ENCODE measurements at regions not wholly inside any gene's neighbourhood (a gene's known extent, or its start where the extent isn't known, plus 50 kb on each side); places are given as distances from the start of the nearest gene placed in this dataset.
"Not testable (repeated sequence)": the region's sequence is repeated elsewhere in the genome, so short reads cannot be mapped to it uniquely, and the experiment has no call there.

DNA sequence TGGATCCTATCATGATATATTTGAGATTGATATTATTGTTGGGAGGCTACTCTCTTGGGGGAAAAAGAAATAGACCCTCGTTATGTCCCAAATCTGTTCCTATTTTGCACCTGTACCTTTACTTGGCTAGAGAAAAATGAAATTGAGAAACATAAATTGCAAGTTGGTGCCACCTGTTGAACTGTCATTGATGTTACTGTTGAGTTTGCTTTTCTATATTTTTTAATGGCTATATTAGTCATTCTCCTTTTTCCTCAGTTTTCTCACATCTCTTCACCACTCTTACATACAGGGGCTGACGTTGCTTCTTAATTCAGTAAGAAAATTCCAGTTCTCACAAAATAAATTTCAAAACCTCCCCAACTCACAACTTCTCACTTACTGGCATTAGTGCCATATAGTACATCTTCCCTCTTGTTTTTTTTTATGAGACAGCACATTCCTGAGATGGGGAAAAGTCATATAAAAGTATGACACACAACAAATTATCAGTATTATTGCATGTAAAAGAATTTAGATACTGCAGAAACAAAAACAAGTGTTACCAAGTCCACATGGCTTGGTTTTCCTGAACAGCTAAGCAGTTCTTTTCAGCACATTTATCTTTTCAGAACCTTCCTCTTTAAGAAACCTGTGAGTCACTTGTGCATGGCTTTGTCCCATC is 348.3 kb upstream of the DSEL start:
- DNase-seq (ENCODE audit: low spot score): no peak

DNA sequence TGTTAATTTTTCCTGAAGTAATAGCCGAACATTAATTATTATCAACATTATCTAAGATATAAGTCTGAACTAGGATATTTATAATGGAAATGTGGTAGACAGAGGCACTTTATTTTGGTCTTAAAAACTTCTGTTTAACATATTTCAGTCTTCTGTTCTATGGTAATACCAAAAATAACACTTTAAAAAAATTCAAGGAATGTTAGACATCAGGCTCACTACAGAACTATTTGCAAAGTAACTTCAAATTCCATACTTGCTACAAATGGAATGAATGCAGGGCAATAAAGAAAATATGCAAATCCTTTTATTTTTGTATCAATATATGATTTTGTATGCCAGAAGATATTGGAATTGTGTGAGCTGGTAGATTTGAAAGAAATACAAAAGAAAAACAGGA is 345.5 kb upstream of the DSEL start:
- no peak for DNase-seq (ENCODE audit: low spot score)

DNA sequence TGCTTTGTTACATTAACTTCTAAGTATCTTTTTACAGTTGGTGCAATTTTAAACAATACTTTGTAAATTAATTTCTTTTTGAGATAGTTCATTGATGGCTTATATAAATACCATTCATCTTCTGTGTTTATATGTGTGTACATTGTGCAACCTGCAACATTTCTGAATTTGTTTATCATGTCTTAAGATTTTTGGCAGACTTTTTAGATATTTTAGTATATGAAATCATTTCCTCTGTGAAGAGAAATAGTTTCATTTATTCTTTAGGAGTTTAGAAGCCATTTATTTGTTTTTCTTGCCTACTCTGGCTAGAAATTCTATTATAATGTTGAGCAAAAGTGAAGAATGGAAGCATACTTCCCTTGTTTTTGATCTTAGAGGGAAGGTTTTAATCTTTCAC is 337.8 kb upstream of the DSEL start:
- no peak for DNase-seq (ENCODE audit: low spot score)

DNA sequence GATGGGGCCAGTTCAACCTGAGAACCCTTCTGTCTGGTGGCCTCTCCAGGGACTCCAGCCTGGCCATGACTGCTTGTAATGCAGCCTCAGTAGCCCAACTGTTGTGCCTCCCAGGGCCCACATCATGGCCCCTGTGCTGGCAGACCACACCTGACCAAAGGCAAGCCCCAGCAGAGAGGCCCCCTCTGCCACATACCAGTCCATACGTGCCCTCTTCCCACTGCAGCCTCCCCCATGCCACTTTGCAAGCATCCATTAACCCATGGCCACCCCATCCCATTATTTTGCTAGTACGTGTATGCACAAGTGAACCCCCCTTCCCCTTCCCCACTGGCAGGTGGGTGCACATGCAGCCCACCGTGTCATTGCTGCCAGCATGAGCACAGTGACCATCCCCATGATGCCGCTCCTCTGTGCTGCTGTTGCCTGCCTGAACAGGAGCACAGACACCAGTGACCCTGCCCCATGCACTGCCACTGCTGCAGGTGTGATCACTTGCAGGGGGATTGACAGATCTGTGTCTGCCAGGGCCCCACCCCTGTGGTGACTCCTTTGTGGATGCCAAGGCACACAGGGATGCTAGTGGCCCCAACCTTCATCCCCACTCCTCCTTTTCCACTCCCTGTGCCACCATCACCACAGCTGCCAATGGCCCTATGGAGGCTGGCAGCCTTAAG is 330.0 kb upstream of the DSEL start:
- DNase-seq (ENCODE audit: low spot score): no peak

DNA sequence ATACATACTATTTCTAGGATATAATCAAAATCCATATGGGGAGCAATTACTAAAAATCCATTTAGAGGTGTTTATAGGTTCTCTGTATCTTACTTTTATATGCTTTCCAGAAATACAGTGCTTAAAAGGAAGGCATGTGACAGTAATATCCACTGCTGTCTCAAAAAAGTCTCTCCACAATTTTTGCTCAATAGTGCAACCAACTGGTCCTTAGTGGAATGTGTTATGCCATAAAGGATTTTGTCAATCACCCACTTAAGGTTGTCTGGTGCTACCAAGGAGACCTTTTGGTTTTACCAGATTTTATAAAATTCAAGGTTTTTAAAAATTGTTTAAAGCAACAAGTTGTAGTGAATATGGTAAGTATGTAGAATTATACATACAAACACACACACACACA is 328.5 kb upstream of the DSEL start:
- no peak for DNase-seq (ENCODE audit: low spot score)

DNA sequence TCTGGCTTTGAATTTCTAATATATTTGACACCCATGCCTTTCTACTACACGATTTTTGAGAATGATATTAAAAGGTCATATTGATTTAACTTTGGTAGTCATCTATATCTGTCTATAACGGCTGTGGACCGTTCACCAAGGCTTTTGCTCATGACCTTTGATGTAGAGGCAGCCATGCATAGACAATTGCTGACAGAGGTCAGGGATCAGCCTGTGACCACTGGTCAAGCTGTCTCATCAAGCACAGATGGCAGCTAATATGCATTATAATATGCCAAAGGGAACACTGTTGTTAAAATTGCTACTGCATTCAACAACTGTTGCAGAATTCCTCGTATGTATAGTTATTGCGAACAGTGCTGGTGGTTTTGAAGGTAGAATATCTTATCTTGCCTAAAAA is 323.9 kb upstream of the DSEL start:
- no peak for DNase-seq (ENCODE audit: low spot score)

DNA sequence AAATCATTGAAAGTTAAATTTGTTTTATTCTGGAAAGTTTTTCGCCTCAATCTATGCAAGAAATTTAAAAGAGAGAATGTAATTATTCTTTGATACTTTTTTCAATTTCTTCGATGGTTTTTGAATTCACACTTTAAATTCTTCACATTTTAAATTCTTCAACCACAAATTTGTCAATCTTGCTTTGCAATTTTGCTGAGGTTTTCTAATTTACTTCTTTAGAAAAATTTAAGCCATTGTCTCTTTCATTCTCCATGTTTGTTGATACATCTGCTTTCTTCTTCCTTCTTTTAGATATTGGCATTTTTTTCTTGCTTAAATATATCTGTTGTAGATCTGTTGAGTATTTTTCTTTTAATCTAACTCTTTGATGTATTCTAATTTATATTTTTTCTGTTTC is 301.9 kb upstream of the DSEL start:
- DNase-seq (ENCODE audit: low spot score): no peak

DNA sequence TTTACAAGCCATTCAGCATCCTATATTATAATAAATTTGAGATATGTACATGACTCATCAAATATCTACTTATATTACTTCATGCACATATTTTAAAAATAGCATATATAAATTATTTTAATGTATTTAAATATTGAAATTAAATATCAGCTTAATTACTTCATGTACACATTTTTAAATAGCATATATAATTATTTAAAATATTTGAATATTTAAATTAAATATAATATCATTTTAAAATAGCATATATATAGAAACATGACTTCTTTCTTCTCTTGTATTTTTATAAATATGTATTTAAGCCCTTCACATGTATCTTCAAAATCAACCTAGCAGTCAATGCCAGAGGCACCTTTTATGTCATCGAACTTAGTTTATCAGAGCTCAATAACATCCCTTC is 298.8 kb upstream of the DSEL start:
- DNase-seq (ENCODE audit: low spot score): no peak

DNA sequence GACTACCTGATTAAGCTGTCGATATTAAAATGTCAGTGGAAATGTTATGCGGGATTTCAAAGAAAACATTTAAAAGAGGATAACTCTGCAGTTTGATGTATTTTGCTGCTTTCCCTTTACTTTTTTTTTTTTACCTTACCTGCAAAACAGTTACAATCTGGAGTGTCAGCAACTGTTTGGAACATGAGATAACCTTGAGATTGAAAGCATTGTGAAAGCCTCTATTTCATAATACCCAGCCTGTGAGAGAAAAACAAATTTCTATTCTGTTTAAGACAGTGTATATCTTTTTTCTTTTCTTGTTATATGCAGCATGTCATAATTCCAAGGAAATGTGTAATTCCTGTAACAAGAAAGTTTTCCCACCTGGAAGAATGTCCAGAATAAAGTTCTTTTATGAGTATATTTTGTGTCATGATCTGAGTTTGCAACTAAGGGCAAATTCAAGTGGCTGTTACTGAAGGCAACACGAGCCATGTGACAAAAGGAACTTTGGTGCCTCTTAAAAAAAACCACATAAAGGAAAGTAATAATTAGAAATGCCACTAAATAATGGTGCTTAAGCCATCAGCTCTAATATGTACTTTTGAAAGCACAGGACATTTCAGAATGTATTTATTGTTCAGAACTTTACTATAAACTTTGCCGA is 297.0 kb upstream of the DSEL start:
- DNase-seq (ENCODE audit: low spot score): no peak

DNA sequence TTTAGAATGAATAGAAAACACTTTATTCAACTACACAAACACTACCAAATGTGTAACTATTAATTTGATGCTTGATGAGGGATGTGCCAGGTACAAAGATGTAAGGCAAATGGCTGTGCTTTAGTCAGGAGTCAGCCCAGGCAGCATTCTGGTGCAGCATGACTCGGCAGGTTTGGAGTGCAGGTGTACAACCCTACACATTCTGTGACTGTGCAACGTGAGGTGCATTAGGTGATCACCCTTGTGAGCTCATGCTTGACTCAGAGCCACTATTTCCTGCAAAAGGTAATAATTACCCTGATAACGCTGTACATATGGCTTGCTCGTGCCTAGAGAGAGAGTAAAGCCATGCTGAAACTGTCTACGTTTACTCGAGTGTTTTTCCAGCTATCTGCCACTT is 288.7 kb upstream of the DSEL start:
- no peak for DNase-seq (ENCODE audit: low spot score)

DNA sequence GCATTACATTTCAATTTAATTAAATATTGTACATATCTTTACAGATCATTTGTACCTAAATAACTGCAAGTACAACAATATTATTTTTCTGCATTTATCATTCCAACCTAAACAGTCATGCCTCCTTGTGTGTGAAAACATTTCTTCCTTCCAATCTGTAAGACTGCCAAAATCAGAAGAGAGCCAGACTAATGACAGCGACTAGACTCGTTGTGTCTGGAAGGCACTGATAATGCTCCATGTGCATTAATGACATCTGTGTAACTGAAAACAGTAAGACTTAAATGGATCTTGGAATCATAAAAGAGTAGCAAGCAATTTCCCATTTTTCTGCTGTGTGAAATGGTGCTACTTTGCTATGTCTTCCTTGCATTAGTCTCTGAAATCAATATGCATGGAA is 278.0 kb upstream of the DSEL start:
- no peak for DNase-seq (ENCODE audit: low spot score)

DNA sequence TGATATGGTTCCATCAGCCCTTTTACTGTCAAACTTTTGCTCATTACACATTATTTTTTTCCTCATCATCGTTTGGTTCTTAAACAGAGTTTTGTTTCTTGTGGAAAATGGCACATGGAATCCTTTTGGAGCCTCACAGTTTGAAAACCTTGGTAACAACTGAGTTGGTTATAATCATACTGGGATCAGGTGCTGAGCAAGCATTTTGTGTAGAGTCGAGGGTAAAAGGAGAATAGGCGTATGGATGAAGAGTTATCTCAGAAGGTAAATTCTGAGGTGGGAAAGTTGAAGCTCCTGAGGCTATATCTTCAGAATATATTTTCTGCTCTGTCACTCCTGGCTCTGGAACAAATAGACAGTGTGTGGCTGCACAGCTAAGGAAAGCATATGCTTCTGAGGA is 274.0 kb upstream of the DSEL start:
- no peak for DNase-seq (ENCODE audit: low spot score)

DNA sequence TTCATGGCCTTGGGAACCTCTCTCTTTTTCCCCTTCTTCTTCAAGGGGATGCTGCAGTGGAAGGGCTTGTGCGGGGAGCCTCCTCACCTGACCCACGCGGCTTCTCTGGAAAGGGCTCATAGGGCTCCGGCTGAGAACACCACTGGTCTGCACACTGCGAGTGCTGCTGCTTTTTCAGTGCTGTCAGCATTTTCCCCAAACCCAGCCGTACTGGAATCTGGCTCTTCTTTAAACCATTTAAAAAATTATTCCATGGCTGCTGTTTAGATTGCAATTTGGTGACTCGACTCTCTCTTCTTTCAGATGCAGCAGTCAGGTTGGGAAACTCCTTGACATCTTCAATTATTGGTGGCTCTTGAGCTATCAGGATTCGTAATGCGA is 272.6 kb upstream of the DSEL start:
- no peak for DNase-seq (ENCODE audit: low spot score)

DNA sequence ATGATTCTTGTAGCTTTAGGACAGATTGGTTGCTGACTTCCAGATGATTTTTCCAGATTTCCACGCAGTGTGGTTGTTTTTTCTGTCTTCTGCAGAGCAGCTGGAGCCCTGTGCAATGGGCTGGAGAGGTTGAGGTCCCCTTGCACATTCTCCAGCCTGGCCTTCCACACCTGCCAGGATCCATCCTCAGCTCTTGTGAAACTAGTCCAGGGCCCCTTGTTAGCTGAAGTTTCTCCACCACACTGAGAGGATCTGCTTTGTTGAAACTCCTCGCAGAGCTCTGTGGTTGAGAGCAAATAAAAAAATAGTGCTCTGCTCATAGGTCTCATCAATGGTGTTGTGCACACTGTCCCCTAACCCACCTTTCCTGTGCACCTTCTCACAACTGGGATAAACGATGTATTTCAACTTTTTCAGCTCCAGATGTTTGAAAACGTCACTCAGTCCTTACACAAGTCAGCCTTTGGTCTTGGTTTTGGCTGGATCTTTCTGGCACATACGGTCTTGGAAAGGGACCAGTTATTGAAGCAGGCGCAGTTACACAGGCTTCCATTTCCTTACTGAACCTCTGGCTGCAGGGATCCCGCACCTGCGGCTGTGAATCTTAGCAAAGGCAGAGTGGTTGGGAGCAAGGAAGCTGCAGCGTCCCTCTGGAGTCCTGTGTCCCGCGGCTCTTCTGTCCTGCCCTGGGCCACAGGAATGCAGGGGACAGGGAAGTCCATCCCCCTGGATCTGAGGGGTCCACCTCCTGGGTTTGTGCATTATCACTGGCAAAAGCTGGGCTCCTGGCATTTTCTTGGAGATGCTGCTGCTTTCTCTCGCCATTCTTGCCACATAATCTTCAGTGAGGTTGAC is 272.0 kb upstream of the DSEL start:
- DNase-seq (ENCODE audit: low spot score): no peak

DNA sequence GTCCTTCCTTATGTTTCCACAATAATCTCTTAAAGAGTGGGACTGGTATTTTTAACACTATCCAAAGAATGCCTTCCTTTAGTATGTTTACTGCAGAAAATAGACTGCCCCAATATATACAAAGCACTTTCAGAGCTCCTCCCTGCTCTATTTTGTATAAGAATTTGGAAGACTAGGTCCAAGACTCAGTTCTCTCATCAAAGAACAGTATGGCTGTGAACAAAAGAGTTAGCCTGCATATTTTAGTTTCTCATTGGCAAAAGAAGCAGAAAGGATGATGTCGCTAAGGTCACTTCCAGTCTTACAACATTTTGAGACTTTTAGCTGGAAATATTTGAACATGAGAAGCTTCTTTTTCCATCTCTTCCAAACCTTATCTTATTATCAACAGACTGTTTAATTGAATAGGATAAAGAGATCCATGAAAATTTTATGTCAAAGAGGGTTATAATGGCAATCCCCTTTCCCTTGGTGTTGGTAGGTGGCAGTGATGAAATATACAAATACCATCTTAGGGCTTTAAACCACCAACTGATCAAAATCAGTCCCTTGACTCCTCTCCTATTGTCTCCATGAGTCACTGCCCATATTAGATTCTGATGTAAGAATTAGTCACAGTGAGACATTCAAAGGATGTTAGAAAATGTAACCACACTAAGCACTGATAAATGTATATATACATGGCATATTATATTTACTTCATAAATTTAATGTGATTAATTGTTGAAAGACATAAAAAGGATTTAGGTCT is 266.9 kb upstream of the DSEL start:
- peak; percentile 79 for DNase-seq (ENCODE audit: low spot score)

DNA sequence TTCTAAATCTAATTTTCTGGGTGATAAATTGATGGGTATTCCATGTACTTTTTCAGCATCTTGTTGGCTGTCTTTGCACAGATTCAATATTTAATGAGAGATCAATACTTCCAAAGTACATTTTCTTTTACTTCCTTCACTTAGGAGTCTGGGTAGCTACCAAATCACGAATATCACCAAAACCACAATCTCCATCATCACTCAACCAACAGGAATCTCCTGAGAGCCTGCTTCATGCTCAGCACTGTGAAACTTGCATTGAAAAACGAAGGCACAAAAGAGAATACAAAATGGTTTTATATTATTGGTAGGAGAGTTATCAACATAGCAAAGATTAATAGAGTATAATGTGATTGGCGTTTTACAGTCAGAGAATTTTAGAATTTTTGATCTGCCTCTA is 261.5 kb upstream of the DSEL start:
- no peak for DNase-seq (ENCODE audit: low spot score)

DNA sequence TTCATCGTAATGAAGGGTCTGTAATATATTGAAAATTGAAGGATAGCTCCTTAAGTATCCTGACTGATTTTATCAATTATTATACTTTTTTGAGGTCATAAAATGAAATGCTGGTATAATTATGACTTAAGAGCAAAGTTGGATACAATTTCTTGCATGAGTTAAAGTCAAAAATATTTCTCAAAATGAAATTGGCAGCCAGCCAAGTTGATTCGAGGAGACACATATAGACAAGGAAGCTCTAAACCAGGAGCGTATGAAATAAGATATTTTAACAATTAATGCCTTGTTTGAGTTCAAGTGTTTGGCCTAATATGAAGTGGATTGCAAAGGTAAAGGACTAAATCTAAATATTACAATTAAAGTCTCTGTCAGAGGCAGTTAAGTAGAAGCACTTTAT is 260.4 kb upstream of the DSEL start:
- DNase-seq (ENCODE audit: low spot score): no peak

DNA sequence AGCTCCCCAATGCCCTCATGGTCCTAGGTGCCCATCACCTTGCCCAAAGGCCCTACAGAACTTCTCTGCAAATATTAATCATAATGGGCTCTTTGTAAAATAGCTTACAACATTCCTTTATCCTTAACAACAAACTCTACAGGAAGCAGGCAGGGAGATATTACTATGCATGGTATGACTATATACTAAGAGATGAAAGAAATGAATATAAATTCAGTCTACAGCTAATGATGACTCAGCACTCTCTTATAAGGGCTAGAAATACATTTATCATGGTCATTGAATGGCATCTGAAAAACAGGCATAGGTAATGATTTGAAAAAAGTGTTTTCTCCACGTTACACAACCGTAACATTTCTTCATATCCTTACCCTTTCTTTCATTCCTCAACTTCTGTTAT is 254.8 kb upstream of the DSEL start:
- DNase-seq (ENCODE audit: low spot score): peak; percentile 59

DNA sequence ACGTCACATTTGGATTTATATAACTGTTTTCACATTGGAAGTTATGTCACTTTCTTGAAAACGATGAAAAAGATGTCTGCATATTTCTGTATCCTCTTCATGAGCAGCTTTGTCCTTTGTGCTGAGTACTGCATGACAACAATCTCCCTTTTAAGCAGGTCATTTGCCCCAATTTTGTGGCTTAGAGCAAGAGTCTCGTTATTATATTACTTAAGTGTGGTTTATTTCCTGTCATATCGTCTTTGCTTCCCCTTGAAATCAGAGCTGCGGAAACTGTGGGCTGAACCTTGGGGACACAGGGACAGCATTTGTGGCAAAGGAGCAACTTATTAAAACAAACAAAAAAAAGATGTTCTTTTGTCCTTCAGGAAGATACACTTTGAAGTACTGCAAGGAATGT is 254.0 kb upstream of the DSEL start:
- no peak for DNase-seq (ENCODE audit: low spot score)

DNA sequence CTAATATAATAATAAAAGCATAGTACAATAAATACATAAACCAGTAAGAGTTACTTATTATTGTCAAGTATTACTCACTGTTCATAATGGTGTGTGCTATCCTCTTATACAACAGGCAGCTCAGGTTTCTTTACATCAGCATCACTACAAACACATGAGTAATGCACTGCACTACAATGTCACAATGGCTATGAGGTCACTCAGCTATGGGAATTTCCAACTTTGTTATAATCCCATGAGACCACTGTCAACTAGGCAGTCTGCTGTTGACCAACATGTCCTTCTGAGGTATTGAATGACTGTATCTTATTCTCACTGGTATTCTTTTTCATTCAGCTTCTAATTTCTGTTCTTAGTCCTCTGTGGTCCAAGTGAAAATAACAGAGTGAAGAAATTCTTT is 250.4 kb upstream of the DSEL start:
- peak; percentile 57 for DNase-seq (ENCODE audit: low spot score)

DNA sequence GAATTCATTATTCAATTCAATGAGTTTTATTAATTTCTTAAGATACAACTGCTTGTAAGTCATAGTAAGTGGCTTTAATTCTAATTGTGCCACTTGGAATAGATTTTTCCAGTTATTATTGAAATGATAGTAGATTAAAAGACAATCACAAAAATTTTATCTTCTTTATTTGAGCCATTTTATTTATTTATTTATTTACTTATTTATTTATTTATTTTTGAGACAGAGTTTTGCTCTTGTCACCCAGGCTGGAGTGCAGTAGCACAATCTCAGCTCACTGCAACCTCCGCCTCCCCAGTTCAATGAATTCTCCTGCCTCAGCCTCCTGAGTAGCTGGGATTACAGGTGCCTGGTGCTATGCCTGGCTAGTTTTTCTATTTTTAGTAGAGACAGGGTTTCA is 235.7 kb upstream of the DSEL start:
- not testable (repeated sequence) for DNase-seq (ENCODE audit: low spot score)

DNA sequence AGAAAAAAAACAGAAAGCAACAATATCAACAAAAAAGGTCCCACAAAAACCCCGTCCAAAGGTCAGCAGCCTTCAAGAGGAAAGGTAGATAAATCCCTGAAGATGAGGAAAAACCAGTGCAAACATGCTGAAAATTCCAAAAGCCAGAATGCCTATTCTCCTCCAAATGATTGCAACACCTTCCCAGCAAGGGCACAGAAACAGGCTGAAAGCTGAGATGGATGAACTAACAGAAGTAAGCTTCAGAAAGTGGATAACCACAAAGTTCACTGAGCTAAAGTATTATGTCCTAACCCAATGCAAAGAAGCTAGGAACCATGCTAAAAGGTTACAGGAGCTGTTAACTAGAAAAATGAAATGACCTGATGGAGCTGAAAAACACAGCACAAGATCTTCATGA is 226.4 kb upstream of the DSEL start:
- DNase-seq (ENCODE audit: low spot score): no peak
